Astrocyte (in vitro differentiated cells and primary cell): ENCODE measurements at regions not wholly inside any gene's neighbourhood (a gene's known extent, or its start where the extent isn't known, plus 50 kb on each side); places are given as distances from the start of the nearest gene placed in this dataset.

Experiments used
- DNase-seq: peaks from one replicate; pipeline ENCODE4 v3.0.0-alpha.2; 2010; ENCODE audit warnings: low read depth
- FAIRE-seq: peaks from 2 replicates; lab custom pipeline; 2011; peaks lifted over from hg19 to GRCh38; lab: Jason Lieb, UNC
- H2AFZ ChIP-seq: 2 replicates; pipeline ENCODE4 v1.6.0; 2012; ENCODE audit warnings: low read depth, low read length, inconsistent platforms
- H3K27ac ChIP-seq: 2 replicates; pipeline ENCODE4 v1.5.1; 2011; ENCODE audit warnings: low read depth, low read length, inconsistent platforms
- H3K27me3 ChIP-seq: 2 replicates; pipeline ENCODE4 v1.6.0; 2011; ENCODE audit warnings: low read length, inconsistent platforms; ENCODE audit not compliant: insufficient read depth
- H3K36me3 ChIP-seq: 2 replicates; pipeline ENCODE4 v1.5.1; 2011; ENCODE audit warnings: low read length, inconsistent platforms; ENCODE audit not compliant: insufficient read depth
- H3K4me1 ChIP-seq: 2 replicates; pipeline ENCODE4 v1.5.1; 2011; ENCODE audit warnings: low read length, inconsistent platforms; ENCODE audit not compliant: insufficient read depth
- H3K4me2 ChIP-seq: 2 replicates; pipeline ENCODE4 v1.6.0; 2012; ENCODE audit warnings: low read length, inconsistent platforms
- H3K4me3 ChIP-seq: 2 replicates; pipeline ENCODE4 v1.5.1; 2011; ENCODE audit warnings: low read depth, mild to moderate bottlenecking, low read length, inconsistent platforms; ENCODE audit not compliant: insufficient read depth
- H3K79me2 ChIP-seq: 2 replicates; pipeline ENCODE4 v1.6.0; 2012; ENCODE audit warnings: mild to moderate bottlenecking, low read length, inconsistent platforms; ENCODE audit not compliant: insufficient read depth
- H3K9ac ChIP-seq: 2 replicates; pipeline ENCODE4 v1.6.0; 2012; ENCODE audit warnings: mild to moderate bottlenecking, low read length, inconsistent platforms
- H3K9me3 ChIP-seq: 2 replicates; pipeline ENCODE4 v1.5.1; 2012; ENCODE audit warnings: low read depth, mild to moderate bottlenecking, low read length, inconsistent platforms; ENCODE audit not compliant: insufficient read depth
- H4K20me1 ChIP-seq: 2 replicates; pipeline ENCODE4 v1.6.0; 2012; ENCODE audit warnings: low read length, inconsistent platforms; ENCODE audit not compliant: insufficient read depth
- H3K27ac Mint-ChIP-seq: one replicate; pipeline ENCODE4 v1.8.0; 2021; ENCODE audit warnings: mild to moderate bottlenecking, mixed read lengths; ENCODE audit not compliant: unreplicated experiment
- H3K27me3 Mint-ChIP-seq: one replicate; pipeline ENCODE4 v1.8.0; 2021; ENCODE audit warnings: low read depth, mixed read lengths; ENCODE audit not compliant: unreplicated experiment
- H3K36me3 Mint-ChIP-seq: one replicate; pipeline ENCODE4 v1.8.0; 2021; ENCODE audit warnings: low read depth, mixed read lengths; ENCODE audit not compliant: unreplicated experiment
- H3K4me1 Mint-ChIP-seq: one replicate; pipeline ENCODE4 v1.8.0; 2021; ENCODE audit warnings: low read depth, mixed read lengths; ENCODE audit not compliant: unreplicated experiment
- H3K4me3 Mint-ChIP-seq: one replicate; pipeline ENCODE4 v1.8.0; 2021; ENCODE audit warnings: mild to moderate bottlenecking, moderate library complexity, mixed read lengths; ENCODE audit not compliant: unreplicated experiment
- H3K9me3 Mint-ChIP-seq: one replicate; pipeline ENCODE4 v1.8.0; 2021; ENCODE audit warnings: mild to moderate bottlenecking, mixed read lengths; ENCODE audit not compliant: unreplicated experiment
- CTCF ChIP-seq: IDR thresholded peaks from 2 replicates; pipeline ENCODE4 v1.5.1; 2011; ENCODE audit warnings: low read depth, mild to moderate bottlenecking, inconsistent platforms, low read length, moderate library complexity; ENCODE audit not compliant: insufficient read depth
- EZH2 ChIP-seq: IDR thresholded peaks from 2 replicates; pipeline ENCODE4 v1.6.1; 2012; ENCODE audit warnings: mild to moderate bottlenecking, low read length, inconsistent platforms; ENCODE audit not compliant: insufficient read depth

- Mint-ChIP-seq H3K4me3 (no peak overlapping the region), H3K27ac (no peak overlapping the region), H3K27me3 (no peaks in the 10 kb centered on the region), H3K9me3 (peaks cover 6% of the 10 kb centered on the region), H3K36me3 (no peaks in the 10 kb centered on the region), H3K4me1 (no peaks in the 10 kb centered on the region)
- TF ChIP-seq EZH2 (no peak), CTCF (no peak)
- Histone ChIP-seq H3K27ac (no peak overlapping the region), H3K4me3 (no peak overlapping the region), H3K27me3 (no peaks in the 10 kb centered on the region), H3K9me3 (peaks cover 2% of the 10 kb centered on the region), H3K4me2 (no peak overlapping the region), H3K9ac (no peak overlapping the region), H4K20me1 (no peaks in the 10 kb centered on the region), H3K36me3 (no peaks in the 10 kb centered on the region), H3K79me2 (no peaks in the 10 kb centered on the region), H3K4me1 (no peaks in the 10 kb centered on the region), H2AFZ (no peak overlapping the region)
- FAIRE-seq = no peak
- no peak for DNase-seq
Measured at GRCh38 chr3:18609187-18609586, 184.0 kb upstream of the SATB1 start.

DNA sequence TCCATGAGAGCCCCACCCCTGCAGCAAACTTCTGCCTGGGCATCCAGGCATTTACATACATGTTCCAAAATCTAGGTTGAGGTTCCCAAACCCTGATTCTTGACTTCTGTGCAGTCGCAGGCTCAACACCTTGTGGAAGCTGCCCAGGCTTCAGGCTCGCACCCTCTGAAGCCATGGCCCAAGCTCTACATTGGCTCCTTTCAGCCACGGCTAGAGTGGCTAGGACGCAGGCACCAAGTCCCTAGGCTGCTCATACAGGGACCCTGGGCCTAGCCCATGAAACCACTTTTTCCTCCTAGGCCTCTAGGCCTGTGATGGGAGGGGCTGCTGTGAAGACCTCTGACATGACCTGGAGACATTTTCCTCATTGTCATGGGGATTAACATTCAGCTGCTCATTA is 172.8 kb upstream of the SATB1 start:
- H4K20me1 ChIP-seq = no peaks in the 10 kb centered on the region
- Mint-ChIP-seq H3K36me3 (no peaks in the 10 kb centered on the region), H3K4me3 (no peak overlapping the region), H3K27me3 (no peaks in the 10 kb centered on the region), H3K9me3 (peaks cover 9% of the 10 kb centered on the region), H3K4me1 (no peaks in the 10 kb centered on the region), H3K27ac (no peak overlapping the region)
- no peaks in the 10 kb centered on the region for H3K9me3 ChIP-seq
- no peaks in the 10 kb centered on the region for H3K4me1 ChIP-seq
- no peak overlapping the region for H3K27ac ChIP-seq
- no peaks in the 10 kb centered on the region for H3K36me3 ChIP-seq
- no peak for DNase-seq
- TF ChIP-seq EZH2 (no peak), CTCF (no peak)
- H3K79me2 ChIP-seq = no peaks in the 10 kb centered on the region
- no peak overlapping the region for H3K9ac ChIP-seq
- FAIRE-seq = no peak
- no peak overlapping the region for H2AFZ ChIP-seq
- H3K4me2 ChIP-seq = no peak overlapping the region
- no peak overlapping the region for H3K4me3 ChIP-seq
- H3K27me3 ChIP-seq = no peaks in the 10 kb centered on the region

GRCh38 chr3:18593231-18593630 is 168.1 kb upstream of the SATB1 start:
- Histone ChIP-seq H4K20me1 (no peaks in the 10 kb centered on the region), H3K36me3 (no peaks in the 10 kb centered on the region), H3K4me2 (no peak overlapping the region), H3K9me3 (no peaks in the 10 kb centered on the region), H2AFZ (no peak overlapping the region), H3K9ac (no peak overlapping the region), H3K79me2 (no peaks in the 10 kb centered on the region), H3K4me1 (no peaks in the 10 kb centered on the region), H3K27ac (no peak overlapping the region), H3K4me3 (no peak overlapping the region), H3K27me3 (no peaks in the 10 kb centered on the region)
- no peaks in the 10 kb centered on the region for H3K27me3 Mint-ChIP-seq
- peaks cover 3% of the 10 kb centered on the region for H3K9me3 Mint-ChIP-seq
- DNase-seq (no peak), FAIRE-seq (no peak)
- no peak overlapping the region for H3K27ac Mint-ChIP-seq
- no peaks in the 10 kb centered on the region for H3K36me3 Mint-ChIP-seq
- no peak overlapping the region for H3K4me3 Mint-ChIP-seq
- TF ChIP-seq EZH2 = no peak
- TF ChIP-seq CTCF = no peak
- no peaks in the 10 kb centered on the region for H3K4me1 Mint-ChIP-seq
